ENCODE measurements at regions not wholly inside any gene's neighbourhood (a gene's known extent, or its start where the extent isn't known, plus 50 kb on each side); places are given as distances from the start of the nearest gene placed in this dataset.

- no peak overlapping the region for H3K4me3 ChIP-seq (replicated peaks; ENCODE audit: low read depth, low read length)
- no peaks in the 10 kb centered on the region for H3K36me3 ChIP-seq (ENCODE audit: control insufficient read depth, insufficient read depth, low read length)
- DNase-seq (ENCODE audit: extremely low read depth, insufficient read length), result no peak
- no peaks in the 10 kb centered on the region for H3K27me3 ChIP-seq (replicated peaks; ENCODE audit: control insufficient read depth, insufficient read depth, low read length)
- TF ChIP-seq CTCF (IDR thresholded peaks at IDR 0.05; ENCODE audit: insufficient read depth, low read length, poor library complexity, severe bottlenecking), result no peak
Measured at GRCh38 chr12:63226792-63227463, 75.9 kb upstream of the AVPR1A start.

- DNase-seq (ENCODE audit: extremely low read depth, insufficient read length), result no peak
- H3K27me3 ChIP-seq (replicated peaks; ENCODE audit: control insufficient read depth, insufficient read depth, low read length), result no peaks in the 10 kb centered on the region
- no peak for TF ChIP-seq CTCF (IDR thresholded peaks at IDR 0.05; ENCODE audit: insufficient read depth, low read length, poor library complexity, severe bottlenecking)
- H3K36me3 ChIP-seq (ENCODE audit: control insufficient read depth, insufficient read depth, low read length), result no peaks in the 10 kb centered on the region
- no peak overlapping the region for H3K4me3 ChIP-seq (replicated peaks; ENCODE audit: low read depth, low read length)
Measured at GRCh38 chr12:63224396-63224795, 73.4 kb upstream of the AVPR1A start.

GRCh38 chr12:63223128-63223527 lies 72.1 kb upstream of the AVPR1A start:
- Histone ChIP-seq H3K36me3 (ENCODE audit: control insufficient read depth, insufficient read depth, low read length) (no peaks in the 10 kb centered on the region), H3K27me3 (replicated peaks; ENCODE audit: control insufficient read depth, insufficient read depth, low read length) (no peaks in the 10 kb centered on the region), H3K4me3 (replicated peaks; ENCODE audit: low read depth, low read length) (no peak overlapping the region)
- DNase-seq (ENCODE audit: extremely low read depth, insufficient read length), result no peak
- no peak for TF ChIP-seq CTCF (IDR thresholded peaks at IDR 0.05; ENCODE audit: insufficient read depth, low read length, poor library complexity, severe bottlenecking)

GRCh38 chr12:63222582-63222981 lies 71.6 kb upstream of the AVPR1A start:
- Histone ChIP-seq H3K36me3 (ENCODE audit: control insufficient read depth, insufficient read depth, low read length) (no peaks in the 10 kb centered on the region), H3K4me3 (replicated peaks; ENCODE audit: low read depth, low read length) (no peak overlapping the region), H3K27me3 (replicated peaks; ENCODE audit: control insufficient read depth, insufficient read depth, low read length) (no peaks in the 10 kb centered on the region)
- no peak for DNase-seq (ENCODE audit: extremely low read depth, insufficient read length)
- no peak for TF ChIP-seq CTCF (IDR thresholded peaks at IDR 0.05; ENCODE audit: insufficient read depth, low read length, poor library complexity, severe bottlenecking)

GRCh38 chr12:63220921-63221320 lies 69.9 kb upstream of the AVPR1A start:
- H3K36me3 ChIP-seq (ENCODE audit: control insufficient read depth, insufficient read depth, low read length), result no peaks in the 10 kb centered on the region

More at GRCh38 chr12:63220921-63221320, 69.9 kb upstream of the AVPR1A start:
- Histone ChIP-seq H3K4me3 (replicated peaks; ENCODE audit: low read depth, low read length) (no peak overlapping the region), H3K27me3 (replicated peaks; ENCODE audit: control insufficient read depth, insufficient read depth, low read length) (no peaks in the 10 kb centered on the region)
- DNase-seq (ENCODE audit: extremely low read depth, insufficient read length), result no peak
- TF ChIP-seq CTCF (IDR thresholded peaks at IDR 0.05; ENCODE audit: insufficient read depth, low read length, poor library complexity, severe bottlenecking), result no peak

Data from GM06990 (cell line).